22Rv1 (cell line): ENCODE measurements at regions not wholly inside any gene's neighbourhood (a gene's known extent, or its start where the extent isn't known, plus 50 kb on each side); places are given as distances from the start of the nearest gene placed in this dataset.
A peak's percentile ranks its signal among the peaks of the same experiment; 100 is the strongest.

Experiments used
- H3K27ac ChIP-seq: fragments of 450-650 bp; 2 replicates; pipeline ENCODE4 v1.5.1; 2017
- CTCF ChIP-seq: fragments of 450-650 bp; IDR thresholded peaks from 2 replicates; pipeline ENCODE4 v1.5.1; 2017; ENCODE audit warnings: mild to moderate bottlenecking
- ZFX ChIP-seq: fragments of 450-650 bp; IDR thresholded peaks from 2 replicates; pipeline ENCODE4 v1.6.1; 2017; ENCODE audit warnings: antibody characterized with exemption, borderline replicate concordance

- TF ChIP-seq CTCF (no peak), ZFX (no peak)
- no peak overlapping the region for H3K27ac ChIP-seq
These were observed 510.4 kb downstream of the TRIML1 start for GRCh38 chr4:188649635-188650034.

GRCh38 chr4:188650516-188650915 is 511.3 kb downstream of the TRIML1 start:
- no peak overlapping the region for H3K27ac ChIP-seq
- TF ChIP-seq ZFX (no peak), CTCF (no peak)

GRCh38 chr4:188657365-188657764 is 518.1 kb downstream of the TRIML1 start:
- no peak overlapping the region for H3K27ac ChIP-seq
- TF ChIP-seq CTCF (no peak), ZFX (no peak)

GRCh38 chr4:188658958-188659522 is 519.8 kb downstream of the TRIML1 start:
- TF ChIP-seq ZFX: no peak
- TF ChIP-seq CTCF: peak; percentile 59
- H3K27ac ChIP-seq: no peak overlapping the region

GRCh38 chr4:188660796-188661195 is 521.6 kb downstream of the TRIML1 start:
- no peak for TF ChIP-seq ZFX
- TF ChIP-seq CTCF: no peak
- H3K27ac ChIP-seq: no peak overlapping the region

GRCh38 chr4:188661502-188661901 is 522.3 kb downstream of the TRIML1 start:
- H3K27ac ChIP-seq: no peak overlapping the region
- TF ChIP-seq CTCF (no peak), ZFX (no peak)

- H3K27ac ChIP-seq: no peak overlapping the region
- no peak for TF ChIP-seq ZFX
- no peak for TF ChIP-seq CTCF
These were observed 524.1 kb downstream of the TRIML1 start for GRCh38 chr4:188663369-188663768.
